ENCODE measurements at regions not wholly inside any gene's neighbourhood (a gene's known extent, or its start where the extent isn't known, plus 50 kb on each side); places are given as distances from the start of the nearest gene placed in this dataset.

GRCh38 chr3:33994568-33994967, 196.1 kb downstream of the PDCD6IP start:
- no peak for TF ChIP-seq CTCF (IDR thresholded peaks at IDR 0.05; ENCODE audit: insufficient read depth, low read length, poor library complexity, severe bottlenecking)
- no peaks in the 10 kb centered on the region for H3K36me3 ChIP-seq (ENCODE audit: control insufficient read depth, insufficient read depth, low read length)
- no peak overlapping the region for H3K4me3 ChIP-seq (ENCODE audit: low read depth, low read length)
- no peak for DNase-seq (ENCODE audit: low read depth)
- no peaks in the 10 kb centered on the region for H3K27me3 ChIP-seq (ENCODE audit: control insufficient read depth, insufficient read depth, low read length)

GRCh38 chr3:34000301-34000700, 201.9 kb downstream of the PDCD6IP start:
- Histone ChIP-seq H3K4me3 (ENCODE audit: low read depth, low read length) (no peak overlapping the region), H3K27me3 (ENCODE audit: control insufficient read depth, insufficient read depth, low read length) (no peaks in the 10 kb centered on the region), H3K36me3 (ENCODE audit: control insufficient read depth, insufficient read depth, low read length) (no peaks in the 10 kb centered on the region)
- no peak for TF ChIP-seq CTCF (IDR thresholded peaks at IDR 0.05; ENCODE audit: insufficient read depth, low read length, poor library complexity, severe bottlenecking)
- DNase-seq (ENCODE audit: low read depth) = no peak

GRCh38 chr3:34001022-34001421, 202.6 kb downstream of the PDCD6IP start:
- Histone ChIP-seq H3K36me3 (ENCODE audit: control insufficient read depth, insufficient read depth, low read length) (no peaks in the 10 kb centered on the region), H3K27me3 (ENCODE audit: control insufficient read depth, insufficient read depth, low read length) (no peaks in the 10 kb centered on the region), H3K4me3 (ENCODE audit: low read depth, low read length) (no peak overlapping the region)
- no peak for TF ChIP-seq CTCF (IDR thresholded peaks at IDR 0.05; ENCODE audit: insufficient read depth, low read length, poor library complexity, severe bottlenecking)
- no peak for DNase-seq (ENCODE audit: low read depth)

- Histone ChIP-seq H3K4me3 (ENCODE audit: low read depth, low read length) (no peak overlapping the region), H3K27me3 (ENCODE audit: control insufficient read depth, insufficient read depth, low read length) (no peaks in the 10 kb centered on the region), H3K36me3 (ENCODE audit: control insufficient read depth, insufficient read depth, low read length) (no peaks in the 10 kb centered on the region)
- DNase-seq (ENCODE audit: low read depth) = no peak
- no peak for TF ChIP-seq CTCF (IDR thresholded peaks at IDR 0.05; ENCODE audit: insufficient read depth, low read length, poor library complexity, severe bottlenecking)
Measured at GRCh38 chr3:34001990-34002389, 203.6 kb downstream of the PDCD6IP start.

- no peaks in the 10 kb centered on the region for H3K36me3 ChIP-seq (ENCODE audit: control insufficient read depth, insufficient read depth, low read length)
- no peak for DNase-seq (ENCODE audit: low read depth)
- no peak for TF ChIP-seq CTCF (IDR thresholded peaks at IDR 0.05; ENCODE audit: insufficient read depth, low read length, poor library complexity, severe bottlenecking)
- H3K27me3 ChIP-seq (ENCODE audit: control insufficient read depth, insufficient read depth, low read length) = no peaks in the 10 kb centered on the region
- H3K4me3 ChIP-seq (ENCODE audit: low read depth, low read length) = no peak overlapping the region
Measured at GRCh38 chr3:34002569-34003100, 204.2 kb downstream of the PDCD6IP start.

GRCh38 chr3:34005886-34006285, 207.5 kb downstream of the PDCD6IP start:
- Histone ChIP-seq H3K27me3 (ENCODE audit: control insufficient read depth, insufficient read depth, low read length) (no peaks in the 10 kb centered on the region), H3K36me3 (ENCODE audit: control insufficient read depth, insufficient read depth, low read length) (no peaks in the 10 kb centered on the region), H3K4me3 (ENCODE audit: low read depth, low read length) (no peak overlapping the region)
- no peak for DNase-seq (ENCODE audit: low read depth)
- no peak for TF ChIP-seq CTCF (IDR thresholded peaks at IDR 0.05; ENCODE audit: insufficient read depth, low read length, poor library complexity, severe bottlenecking)
